ENCODE measurements at regions not wholly inside any gene's neighbourhood (a gene's known extent, or its start where the extent isn't known, plus 50 kb on each side); places are given as distances from the start of the nearest gene placed in this dataset.

GRCh38 chr15:45858491-45858890 lies 223.7 kb downstream of the SQOR start:
- CTCF ChIA-PET: no interaction called here
- Mint-ChIP-seq H3K27ac (ENCODE audit: unreplicated experiment) (no peak overlapping the region), H3K4me1 (ENCODE audit: low read depth, unreplicated experiment) (peaks cover 29% of the 10 kb centered on the region), H3K9me3 (ENCODE audit: low read depth, unreplicated experiment) (no peaks in the 10 kb centered on the region), H3K36me3 (ENCODE audit: insufficient read depth, unreplicated experiment) (no peaks in the 10 kb centered on the region), H3K27me3 (ENCODE audit: unreplicated experiment) (no peaks in the 10 kb centered on the region), H3K4me3 (ENCODE audit: low read depth, unreplicated experiment) (no peak overlapping the region)
- no peak for DNase-seq
- no TSS peak for BruUV-seq (replicated peaks)
- intact Hi-C loops (cut with micrococcal nuclease; ENCODE audit: unreplicated experiment): no loop called here
- TF ChIP-seq CTCF (IDR thresholded peaks at IDR 0.05; ENCODE audit: unreplicated experiment): no peak

GRCh38 chr15:45862034-45862433 lies 227.2 kb downstream of the SQOR start:
- H3K36me3 Mint-ChIP-seq (ENCODE audit: insufficient read depth, unreplicated experiment): no peaks in the 10 kb centered on the region
- intact Hi-C loops (cut with micrococcal nuclease; ENCODE audit: unreplicated experiment): loop anchor here (2.0 kb wide), 1 partner anchor 57 kb away; no protein-coding TSS in a partner anchor

GRCh38 chr15:45863881-45864580 lies 229.2 kb downstream of the SQOR start:
- no peak overlapping the region for H3K4me3 Mint-ChIP-seq (ENCODE audit: low read depth, unreplicated experiment)
- CTCF ChIA-PET: interaction anchor here (0.6 kb wide), 1 partner anchor 68 kb away, joined by 3 read pairs; no protein-coding TSS in a partner anchor
- no peaks in the 10 kb centered on the region for H3K9me3 Mint-ChIP-seq (ENCODE audit: low read depth, unreplicated experiment)
- peaks cover 13% of the 10 kb centered on the region for H3K4me1 Mint-ChIP-seq (ENCODE audit: low read depth, unreplicated experiment)
- no peaks in the 10 kb centered on the region for H3K36me3 Mint-ChIP-seq (ENCODE audit: insufficient read depth, unreplicated experiment)
- intact Hi-C loops (cut with micrococcal nuclease; ENCODE audit: unreplicated experiment): loop anchor here (2.0 kb wide), 1 partner anchor 55 kb away; no protein-coding TSS in a partner anchor
- no peak overlapping the region for H3K27ac Mint-ChIP-seq (ENCODE audit: unreplicated experiment)
- no TSS peak for BruUV-seq (replicated peaks)
- H3K27me3 Mint-ChIP-seq (ENCODE audit: unreplicated experiment): no peaks in the 10 kb centered on the region
- no peak for TF ChIP-seq CTCF (IDR thresholded peaks at IDR 0.05; ENCODE audit: unreplicated experiment)
- DNase-seq: peak; percentile 37

More at GRCh38 chr15:45862034-45862433, 227.2 kb downstream of the SQOR start:
- DNase-seq: no peak
- H3K27me3 Mint-ChIP-seq (ENCODE audit: unreplicated experiment): no peaks in the 10 kb centered on the region
- CTCF ChIA-PET: no interaction called here
- no peak overlapping the region for H3K27ac Mint-ChIP-seq (ENCODE audit: unreplicated experiment)
- H3K9me3 Mint-ChIP-seq (ENCODE audit: low read depth, unreplicated experiment): no peaks in the 10 kb centered on the region
- BruUV-seq (replicated peaks): no TSS peak
- H3K4me3 Mint-ChIP-seq (ENCODE audit: low read depth, unreplicated experiment): no peak overlapping the region
- no peak for TF ChIP-seq CTCF (IDR thresholded peaks at IDR 0.05; ENCODE audit: unreplicated experiment)
- peaks cover 13% of the 10 kb centered on the region for H3K4me1 Mint-ChIP-seq (ENCODE audit: low read depth, unreplicated experiment)

- intact Hi-C loops (cut with micrococcal nuclease; ENCODE audit: unreplicated experiment): no loop called here
- Mint-ChIP-seq H3K4me3 (ENCODE audit: low read depth, unreplicated experiment) (no peak overlapping the region), H3K36me3 (ENCODE audit: insufficient read depth, unreplicated experiment) (no peaks in the 10 kb centered on the region), H3K27ac (ENCODE audit: unreplicated experiment) (no peak overlapping the region), H3K9me3 (ENCODE audit: low read depth, unreplicated experiment) (no peaks in the 10 kb centered on the region), H3K27me3 (ENCODE audit: unreplicated experiment) (peaks cover 4% of the 10 kb centered on the region), H3K4me1 (ENCODE audit: low read depth, unreplicated experiment) (peaks cover 13% of the 10 kb centered on the region)
- no TSS peak for BruUV-seq (replicated peaks)
- TF ChIP-seq CTCF (IDR thresholded peaks at IDR 0.05; ENCODE audit: unreplicated experiment): no peak
- CTCF ChIA-PET: interaction anchor here (0.7 kb wide), 1 partner anchor 445 kb away, joined by 6 read pairs; no protein-coding TSS in a partner anchor
- DNase-seq: no peak
Measured at GRCh38 chr15:45866616-45867015, 231.8 kb downstream of the SQOR start.
